ENCODE measurements at regions not wholly inside any gene's neighbourhood (a gene's known extent, or its start where the extent isn't known, plus 50 kb on each side); places are given as distances from the start of the nearest gene placed in this dataset.

DNA sequence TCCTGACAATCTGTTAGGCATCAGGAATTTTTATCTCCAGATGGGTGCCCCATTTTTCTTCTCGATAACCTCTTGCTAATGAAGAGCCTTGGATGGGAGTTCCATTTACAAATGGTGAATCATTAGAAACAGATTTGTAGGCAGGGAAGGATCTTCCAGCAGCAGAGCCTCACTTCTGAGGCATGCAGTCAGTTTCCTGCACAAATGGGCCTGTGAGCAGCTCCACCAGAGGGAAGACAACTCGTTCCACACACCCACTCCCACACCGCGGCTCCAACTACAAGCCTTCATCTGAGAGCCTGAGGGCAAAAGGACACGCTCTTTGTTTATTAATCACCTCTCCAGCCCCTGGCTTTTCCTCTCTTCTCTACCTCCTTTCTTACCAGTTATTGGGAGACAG lies 108.5 kb downstream of the CTAGE1 start:
- H3K36me3 ChIP-seq = no peaks in the 10 kb centered on the region
- no peak overlapping the region for H3K4me3 ChIP-seq
- intact Hi-C loops (cut with DNase I) = no loop called here
- H3K4me1 ChIP-seq = no peaks in the 10 kb centered on the region
- no peaks in the 10 kb centered on the region for H3K9me3 ChIP-seq
- no peaks in the 10 kb centered on the region for H3K27me3 ChIP-seq
- TF ChIP-seq, protein P1, sequence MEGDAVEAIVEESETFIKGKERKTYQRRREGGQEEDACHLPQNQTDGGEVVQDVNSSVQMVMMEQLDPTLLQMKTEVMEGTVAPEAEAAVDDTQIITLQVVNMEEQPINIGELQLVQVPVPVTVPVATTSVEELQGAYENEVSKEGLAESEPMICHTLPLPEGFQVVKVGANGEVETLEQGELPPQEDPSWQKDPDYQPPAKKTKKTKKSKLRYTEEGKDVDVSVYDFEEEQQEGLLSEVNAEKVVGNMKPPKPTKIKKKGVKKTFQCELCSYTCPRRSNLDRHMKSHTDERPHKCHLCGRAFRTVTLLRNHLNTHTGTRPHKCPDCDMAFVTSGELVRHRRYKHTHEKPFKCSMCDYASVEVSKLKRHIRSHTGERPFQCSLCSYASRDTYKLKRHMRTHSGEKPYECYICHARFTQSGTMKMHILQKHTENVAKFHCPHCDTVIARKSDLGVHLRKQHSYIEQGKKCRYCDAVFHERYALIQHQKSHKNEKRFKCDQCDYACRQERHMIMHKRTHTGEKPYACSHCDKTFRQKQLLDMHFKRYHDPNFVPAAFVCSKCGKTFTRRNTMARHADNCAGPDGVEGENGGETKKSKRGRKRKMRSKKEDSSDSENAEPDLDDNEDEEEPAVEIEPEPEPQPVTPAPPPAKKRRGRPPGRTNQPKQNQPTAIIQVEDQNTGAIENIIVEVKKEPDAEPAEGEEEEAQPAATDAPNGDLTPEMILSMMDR (IDR thresholded peaks at IDR 0.05) = no peak
- TF ChIP-seq POLR2A (IDR thresholded peaks at IDR 0.05) = no peak
- ATAC-seq (peak in 1 of 4 donors; percentile 42), DNase-seq (no peak)
- no peak overlapping the region for H3K27ac ChIP-seq
- 56 to 69% (median 65%) methylated on average over 5 of the region's 5 CpGs for WGBS, 4 donors

DNA sequence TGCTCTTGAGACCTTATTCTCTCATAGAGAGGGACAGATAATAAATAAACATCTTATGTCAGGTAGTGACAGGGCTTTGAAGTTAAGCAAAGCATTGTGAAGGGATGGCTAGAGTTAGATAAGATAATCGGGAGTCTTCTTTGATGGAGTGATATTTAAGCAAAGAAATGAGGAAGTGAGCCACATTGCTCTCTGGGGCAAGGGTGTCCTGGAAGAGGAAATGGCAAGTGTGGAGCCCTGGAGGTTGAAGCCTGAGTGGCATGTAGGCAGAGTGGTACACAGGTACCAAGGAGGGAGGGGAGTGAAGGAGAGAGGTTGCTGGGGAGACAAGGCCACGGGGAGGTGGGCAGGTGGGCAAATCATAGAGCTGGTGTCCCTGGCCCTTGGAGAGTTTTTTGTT lies 110.2 kb downstream of the CTAGE1 start:
- ATAC-seq (no peak), DNase-seq (no peak)
- no peak overlapping the region for H3K27ac ChIP-seq
- 71 to 76% (median 74%) methylated on average over 2 of the region's 2 CpGs for WGBS, 4 donors
- H3K36me3 ChIP-seq = no peaks in the 10 kb centered on the region
- H3K4me1 ChIP-seq = peaks cover 0 to 5% (median 0%) of the 10 kb centered on the region in 12 donors
- no peak overlapping the region for H3K4me3 ChIP-seq
- intact Hi-C loops (cut with DNase I) = no loop called here
- TF ChIP-seq POLR2A (IDR thresholded peaks at IDR 0.05) = no peak
- TF ChIP-seq, protein P1 (IDR thresholded peaks at IDR 0.05) = no peak
- no peaks in the 10 kb centered on the region for H3K9me3 ChIP-seq
- no peaks in the 10 kb centered on the region for H3K27me3 ChIP-seq

DNA sequence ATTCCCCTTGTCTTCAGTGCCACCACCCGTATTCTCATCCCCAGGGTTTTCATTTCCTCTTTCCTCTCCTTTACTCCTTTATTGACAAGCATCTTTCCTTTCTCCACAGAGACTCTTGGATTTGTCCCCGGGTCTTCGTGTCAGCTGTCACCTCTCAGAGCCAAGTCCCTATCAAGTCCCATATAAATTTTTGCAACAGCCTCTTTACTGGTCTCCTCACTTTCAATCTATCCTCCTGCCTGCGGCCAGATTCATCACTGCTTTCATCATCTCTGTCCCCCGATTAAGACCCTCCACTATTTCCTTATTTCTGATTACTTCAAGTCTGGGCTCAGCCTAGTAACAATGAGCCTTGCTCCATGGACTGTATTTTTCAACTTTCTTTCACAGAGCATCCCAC lies 113.8 kb downstream of the CTAGE1 start:
- WGBS, 4 donors = 45 to 54% (median 47%) methylated on average over 5 of the region's 5 CpGs
- no peaks in the 10 kb centered on the region for H3K36me3 ChIP-seq
- TF ChIP-seq, protein P1 (IDR thresholded peaks at IDR 0.05) = no peak
- TF ChIP-seq POLR2A (IDR thresholded peaks at IDR 0.05) = no peak

DNA sequence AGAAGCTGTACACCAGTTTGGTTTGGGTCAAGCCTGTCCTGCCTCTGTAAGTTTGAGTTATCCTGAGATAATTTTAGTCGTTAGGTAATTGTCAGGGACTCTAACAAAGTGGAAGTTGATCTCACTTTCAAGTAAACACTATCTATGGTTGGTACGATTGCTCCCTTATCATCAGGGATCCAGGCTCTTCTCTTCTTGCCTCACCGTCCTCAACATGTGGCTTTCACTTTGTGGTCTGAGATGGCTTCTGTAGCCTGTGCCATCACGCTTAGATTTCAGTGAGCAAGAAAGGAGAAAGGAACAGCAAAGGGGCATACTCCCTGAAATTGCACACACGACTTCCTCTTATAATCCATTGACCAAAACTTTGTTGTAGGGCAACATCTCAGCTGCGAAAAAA lies 115.6 kb downstream of the CTAGE1 start:
- DNase-seq (no peak), ATAC-seq (peak in 1 of 4 donors; percentile 26)
- no peak for TF ChIP-seq POLR2A (IDR thresholded peaks at IDR 0.05)
- TF ChIP-seq, protein P1 (IDR thresholded peaks at IDR 0.05) = no peak
- intact Hi-C loops (cut with DNase I) = no loop called here
- Histone ChIP-seq H3K27ac (peak overlapping the region in 1 of 12 donors; percentile 14), H3K9me3 (no peaks in the 10 kb centered on the region), H3K4me3 (no peak overlapping the region), H3K27me3 (no peaks in the 10 kb centered on the region), H3K36me3 (no peaks in the 10 kb centered on the region), H3K4me1 (peaks cover 0 to 16% (median 0%) of the 10 kb centered on the region in 12 donors)
- WGBS, 4 donors = 63 to 72% (median 68%) methylated on average over 6 of the region's 6 CpGs

More for the DNA sequence above, 113.8 kb downstream of the CTAGE1 start:
- ATAC-seq (no peak), DNase-seq (no peak)
- Histone ChIP-seq H3K27ac (no peak overlapping the region), H3K4me3 (no peak overlapping the region), H3K9me3 (no peaks in the 10 kb centered on the region), H3K4me1 (peaks cover 0 to 16% (median 0%) of the 10 kb centered on the region in 12 donors), H3K27me3 (no peaks in the 10 kb centered on the region)
- intact Hi-C loops (cut with DNase I) = no loop called here

Data from heart left ventricle (tissue), 16 donors.